SK-N-SH (cell line): ENCODE measurements at regions not wholly inside any gene's neighbourhood (a gene's known extent, or its start where the extent isn't known, plus 50 kb on each side); places are given as distances from the start of the nearest gene placed in this dataset.

Experiments used
- CTCF ChIA-PET: fragments of 300-600, 350-600 bp; formaldehyde crosslinking; extraction: SDS; loops from one replicate; lab custom pipeline; 2021; lab: Yijun Ruan, JAX
- POLR2A ChIA-PET: fragments of 350-600 bp; sonication (Branson Sonifier 250); formaldehyde crosslinking; extraction: SDS; loops from one replicate; lab custom pipeline; 2020; ENCODE audit warnings: antibody characterized with exemption, inconsistent platforms; lab: Yijun Ruan, JAX
- DNase-seq: peaks from one replicate; pipeline ENCODE4 v3.0.0; 2012
- H2AFZ ChIP-seq: fragments of 200-600 bp; sonication (generic); 2 replicates; pipeline ENCODE4 v1.8.1; 2016; ENCODE audit warnings: antibody characterized with exemption, mild to moderate bottlenecking, low read depth
- H3F3A ChIP-seq: fragments of 200-600 bp; sonication (generic); replicated peaks from 2 replicates; pipeline ENCODE3; 2016; ENCODE audit warnings: antibody characterized with exemption, mild to moderate bottlenecking; ENCODE audit not compliant: insufficient read depth
- H3K27ac ChIP-seq, 2 experiments: fragments of 200-500 bp in 1 of 2; fragments of 200-600 bp in 1 of 2; sonication (Bioruptor generic) in 1 of 2; sonication (generic), shearing (Covaris generic) in 1 of 2; 2 replicates each; pipeline versions ENCODE4 v1.5.1 to v1.6.1; 2014 to 2016; ENCODE audit warnings: low read depth in 2 of 2, inconsistent platforms in 1 of 2, low read length in 1 of 2, mild to moderate bottlenecking in 1 of 2, mixed read lengths in 1 of 2
- H3K27me3 ChIP-seq: fragments of 200-600 bp; sonication (generic), shearing (Covaris generic); 2 replicates; pipeline ENCODE4 v1.6.1; 2016; ENCODE audit warnings: mixed run types; ENCODE audit not compliant: insufficient read depth
- H3K36me3 ChIP-seq, 2 experiments: fragments of 200-500 bp in 1 of 2; fragments of 200-600 bp in 1 of 2; sonication (Bioruptor generic) in 1 of 2; sonication (generic) in 1 of 2; replicated peaks in 1 of 2; 2 replicates each; pipeline versions ENCODE3 to v1.5.1; 2014 to 2016; ENCODE audit warnings: low read length in 1 of 2, mild to moderate bottlenecking in 1 of 2; ENCODE audit not compliant: insufficient read depth in 2 of 2, control insufficient read depth in 1 of 2
- H3K4me1 ChIP-seq, 2 experiments: fragments of 200-500 bp in 1 of 2; fragments of 200-600 bp in 1 of 2; sonication (Bioruptor generic) in 1 of 2; sonication (generic), shearing (Covaris generic) in 1 of 2; 2 replicates each; pipeline versions ENCODE4 v1.5.1 to v1.6.1; 2014 to 2016; ENCODE audit warnings: low read depth in 1 of 2, low read length in 1 of 2, mixed run types in 1 of 2; ENCODE audit not compliant: insufficient read depth in 2 of 2, control insufficient read depth in 1 of 2
- H3K4me2 ChIP-seq: fragments of 200-600 bp; sonication (generic), shearing (Covaris generic); 2 replicates; pipeline ENCODE4 v1.6.1; 2017; ENCODE audit warnings: mixed run types
- H3K4me3 ChIP-seq, 2 experiments: fragments of 200-500 bp in 1 of 2; fragments of 200-600 bp in 1 of 2; sonication (Bioruptor generic) in 1 of 2; sonication (generic), shearing (Covaris generic) in 1 of 2; 2 replicates each; pipeline versions ENCODE4 v1.5.1 to v1.8.1; 2014 to 2016; ENCODE audit warnings: low read depth in 2 of 2, inconsistent platforms in 1 of 2, low read length in 1 of 2, mild to moderate bottlenecking in 1 of 2, mixed read lengths in 1 of 2, moderate library complexity in 1 of 2
- H3K79me2 ChIP-seq: fragments of 200-600 bp; sonication (generic); 2 replicates; pipeline ENCODE4 v1.8.1; 2017; ENCODE audit warnings: mild to moderate bottlenecking; ENCODE audit not compliant: insufficient read depth
- H3K9ac ChIP-seq: fragments of 200-600 bp; sonication (generic); 2 replicates; pipeline ENCODE4 v1.6.1; 2017; ENCODE audit warnings: mixed run types
- H3K9me2 ChIP-seq: fragments of 200-600 bp; sonication (generic); 2 replicates; pipeline ENCODE4 v1.6.1; 2017; ENCODE audit warnings: mixed run types
- H3K9me3 ChIP-seq: fragments of 200-600 bp; sonication (generic); 2 replicates; pipeline ENCODE4 v1.6.1; 2017; ENCODE audit warnings: mixed run types, mild to moderate bottlenecking, moderate library complexity
- H4K20me1 ChIP-seq: fragments of 200-600 bp; sonication (generic); 2 replicates; pipeline ENCODE4 v1.6.1; 2017; ENCODE audit warnings: mild to moderate bottlenecking, mixed run types; ENCODE audit not compliant: insufficient read depth
- CTCF ChIP-seq: fragments of 200-600 bp; sonication (generic); IDR thresholded peaks from 2 replicates; pipeline ENCODE4 v1.6.1; 2017; ENCODE audit warnings: antibody characterized with exemption, mild to moderate bottlenecking, moderate library complexity
- EP300 ChIP-seq, 2 experiments: IDR thresholded peaks; 2 replicates each; pipeline versions ENCODE4 v1.4.0 to v1.6.1; 2012; ENCODE audit warnings: borderline replicate concordance in 1 of 2, low read depth in 1 of 2, low read length in 1 of 2
- EZH2phosphoT487 ChIP-seq: fragments of 200-600 bp; sonication (generic); IDR thresholded peaks from 2 replicates; pipeline ENCODE4 v1.6.1; 2017; ENCODE audit warnings: low read depth, mixed run types, mild to moderate bottlenecking, antibody characterized with exemption, moderate library complexity, borderline replicate concordance
- FOXJ3 ChIP-seq: sonication (generic); formaldehyde crosslinking; IDR thresholded peaks from 2 replicates; pipeline ENCODE4 v1.5.1; 2020; ENCODE audit warnings: mild to moderate bottlenecking, missing genetic modification reagents
- IRF3 ChIP-seq: fragments of 150-350 bp; IDR thresholded peaks from 2 replicates; pipeline ENCODE4 v1.6.1; 2016; ENCODE audit warnings: mild to moderate bottlenecking, low read depth, low read length
- MAX ChIP-seq: IDR thresholded peaks from 2 replicates; pipeline ENCODE4 v1.4.0; 2012; ENCODE audit warnings: low read depth
- MEF2A ChIP-seq: IDR thresholded peaks from 2 replicates; pipeline ENCODE4 v1.4.0; 2012; ENCODE audit warnings: low read depth, borderline replicate concordance
- NFIC ChIP-seq: IDR thresholded peaks from 2 replicates; pipeline ENCODE4 v1.4.0; 2012; ENCODE audit warnings: borderline replicate concordance
- NRF1 ChIP-seq: IDR thresholded peaks from 2 replicates; pipeline ENCODE4 v1.6.1; 2012; ENCODE audit warnings: low read depth, mild to moderate bottlenecking, low read length
- RCOR1 ChIP-seq: fragments of 150-350 bp; IDR thresholded peaks from 2 replicates; pipeline ENCODE4 v1.6.1; 2017; ENCODE audit warnings: antibody characterized with exemption, low read length
- REST ChIP-seq: IDR thresholded peaks from 2 replicates; pipeline ENCODE4 v1.6.1; 2012; ENCODE audit warnings: mild to moderate bottlenecking, low read depth, low read length, moderate library complexity
- RFX5 ChIP-seq: IDR thresholded peaks from 2 replicates; pipeline ENCODE4 v1.6.1; 2012; ENCODE audit warnings: mild to moderate bottlenecking, improper control_type of control experiment, low read length
- RXRA ChIP-seq: IDR thresholded peaks from 2 replicates; pipeline ENCODE4 v1.4.0; 2012; ENCODE audit warnings: low read depth, mild to moderate bottlenecking, borderline replicate concordance
- SIN3A ChIP-seq: IDR thresholded peaks from 2 replicates; pipeline ENCODE4 v1.6.1; 2012; ENCODE audit warnings: low read depth, mild to moderate bottlenecking, low read length, moderate library complexity, borderline replicate concordance
- TAF1 ChIP-seq: IDR thresholded peaks from 2 replicates; pipeline ENCODE4 v1.6.1; 2012; ENCODE audit warnings: low read depth, mild to moderate bottlenecking, low read length, moderate library complexity, borderline replicate concordance
- TEAD4 ChIP-seq: IDR thresholded peaks from 2 replicates; pipeline ENCODE4 v1.4.0; 2012; ENCODE audit warnings: mild to moderate bottlenecking, borderline replicate concordance; ENCODE audit not compliant: insufficient read depth
- USF1 ChIP-seq: IDR thresholded peaks from 2 replicates; pipeline ENCODE4 v1.4.0; 2012; ENCODE audit warnings: low read depth, borderline replicate concordance
- USF2 ChIP-seq: fragments of 150-350 bp; IDR thresholded peaks from 2 replicates; pipeline ENCODE4 v1.6.1; 2017; ENCODE audit warnings: antibody characterized with exemption, low read length, low read depth, borderline replicate concordance
- YY1 ChIP-seq: IDR thresholded peaks from 2 replicates; pipeline ENCODE4 v1.4.0; 2012; ENCODE audit warnings: low read depth, mild to moderate bottlenecking
- ZBTB33 ChIP-seq: IDR thresholded peaks from 2 replicates; pipeline ENCODE4 v1.4.0; 2012; ENCODE audit warnings: low read depth, borderline replicate concordance
- WGBS: methylation state at CpG from one replicate; pipeline ENCODE4 v1.1.6; 2017; ENCODE audit warnings: low lambda C conversion rate; 5-methylcytosine and 5-hydroxymethylcytosine counted together

- Histone ChIP-seq H3K9me3 (peaks cover 12% of the 10 kb centered on the region; the same call in 1 of the 2 replicates), H3K4me2 (no peak overlapping the region), H3K79me2 (no peaks in the 10 kb centered on the region), H3F3A (no peaks in the 10 kb centered on the region), H2AFZ (no peak overlapping the region), H3K4me1 (no peaks in the 10 kb centered on the region), H3K9ac (no peak overlapping the region), H3K36me3 (no peaks in the 10 kb centered on the region), H3K27ac (no peak overlapping the region), H3K4me3 (no peak overlapping the region), H3K27me3 (no peaks in the 10 kb centered on the region), H4K20me1 (no peaks in the 10 kb centered on the region), H3K9me2 (no peaks in the 10 kb centered on the region)
- WGBS = 32% methylated on average over 5 of the region's 5 CpGs
- ChIA-PET POLR2A (no interaction called here), CTCF (interaction anchor here (0.5 kb wide), 1 partner anchor 10 kb away, joined by 3 read pairs; no protein-coding TSS in a partner anchor)
- no peak for DNase-seq
- TF ChIP-seq IRF3 = no peak
- TF ChIP-seq YY1 = no peak
- TF ChIP-seq FOXJ3 = no peak
- TF ChIP-seq NFIC = no peak
- no peak for TF ChIP-seq REST
- TF ChIP-seq MEF2A = no peak
- TF ChIP-seq TEAD4 = no peak
- no peak for TF ChIP-seq MAX
- TF ChIP-seq SIN3A = no peak
- no peak for TF ChIP-seq RXRA
- TF ChIP-seq USF2 = no peak
- TF ChIP-seq RFX5 = no peak
- TF ChIP-seq EP300 (IDR thresholded peaks at IDR 0.05; ENCODE audit: borderline replicate concordance in 1 of 2, low read depth in 1 of 2, low read length in 1 of 2) = no peak
- no peak for TF ChIP-seq NRF1
- TF ChIP-seq EZH2phosphoT487 = no peak
- TF ChIP-seq TAF1 = no peak
- no peak for TF ChIP-seq USF1
- no peak for TF ChIP-seq CTCF
- no peak for TF ChIP-seq RCOR1
- no peak for TF ChIP-seq ZBTB33
These were observed 273.0 kb upstream of the GYPC start for GRCh38 chr2:126382998-126383397.
